IMR-90 (cell line): ENCODE measurements at regions not wholly inside any gene's neighbourhood (a gene's known extent, or its start where the extent isn't known, plus 50 kb on each side); places are given as distances from the start of the nearest gene placed in this dataset.
A peak's percentile ranks its signal among the peaks of the same experiment; 100 is the strongest.

ENCODE experiments used
- ATAC-seq: fragments of 200-7000 bp; cut with Tn5 transposase; 2 replicates; pipeline ENCODE4 v1.9.1; 2020; ENCODE audit warnings: low read depth, mild to moderate bottlenecking, moderate library complexity
- BruUV-seq: library from RNA; stranded (reverse); fragments of 400-500 nt; replicated peaks from 2 replicates; lab custom pipeline; 2021; lab: Mats Ljungman, UMichigan
- CTCF ChIA-PET: fragments of 300-600 bp; formaldehyde crosslinking; extraction: SDS; loops from one replicate; lab custom pipeline; 2021; ENCODE audit warnings: antibody characterized with exemption; lab: Yijun Ruan, JAX
- POLR2A ChIA-PET: fragments of 300-600 bp; sonication (Branson Sonifier 250); formaldehyde crosslinking; loops from one replicate; lab custom pipeline; 2022; ENCODE audit warnings: antibody characterized with exemption; ENCODE audit not compliant: unreplicated experiment; lab: Charles Lee
- DNase-seq: peaks from one replicate; pipeline ENCODE4 v3.0.0; 2013
- H2AFZ ChIP-seq: replicated peaks from 2 replicates; pipeline ENCODE3; 2013; ENCODE audit warnings: low read length, mild to moderate bottlenecking; ENCODE audit not compliant: poor library complexity
- H2AK5ac ChIP-seq: 2 replicates; pipeline ENCODE4 v1.6.1; 2013; ENCODE audit warnings: low read depth, low read length, inconsistent platforms
- H2AK9ac ChIP-seq: replicated peaks from 2 replicates; pipeline ENCODE3; 2013; ENCODE audit warnings: mild to moderate bottlenecking, low read depth, low read length, moderate library complexity; ENCODE audit not compliant: poor library complexity
- H2BK120ac ChIP-seq: 2 replicates; pipeline ENCODE4 v1.6.1; 2013; ENCODE audit warnings: low read depth, low read length, inconsistent platforms
- H2BK15ac ChIP-seq: 3 replicates; pipeline ENCODE4 v1.6.1; 2013; ENCODE audit warnings: low read depth, low read length, inconsistent platforms
- H2BK20ac ChIP-seq: 2 replicates; pipeline ENCODE4 v1.6.1; 2013; ENCODE audit warnings: low read depth, mild to moderate bottlenecking, inconsistent platforms, low read length, moderate library complexity
- H2BK5ac ChIP-seq: 2 replicates; pipeline ENCODE4 v1.6.1; 2013; ENCODE audit warnings: mild to moderate bottlenecking, low read depth, low read length, inconsistent platforms; ENCODE audit not compliant: poor library complexity, severe bottlenecking
- H3K14ac ChIP-seq: replicated peaks from 2 replicates; pipeline ENCODE4 v1.6.1; 2013; ENCODE audit warnings: low read depth, low read length, inconsistent platforms
- H3K18ac ChIP-seq: 2 replicates; pipeline ENCODE4 v1.6.1; 2013; ENCODE audit warnings: low read depth, low read length, control low read depth
- H3K23ac ChIP-seq: 2 replicates; pipeline ENCODE4 v1.6.1; 2013; ENCODE audit warnings: low read depth, low read length, inconsistent platforms
- H3K27ac ChIP-seq: 2 replicates; pipeline ENCODE4 v1.5.1; 2013; ENCODE audit warnings: mild to moderate bottlenecking, control low read depth, low read length; ENCODE audit not compliant: insufficient read depth
- H3K27me3 ChIP-seq: 2 replicates; pipeline ENCODE4 v1.6.1; 2013; ENCODE audit warnings: low read length; ENCODE audit not compliant: control insufficient read depth, insufficient read depth
- H3K36me3 ChIP-seq: 2 replicates; pipeline ENCODE4 v1.6.1; 2013; ENCODE audit warnings: low read length, mixed read lengths; ENCODE audit not compliant: control insufficient read depth, insufficient read depth
- H3K4ac ChIP-seq: 2 replicates; pipeline ENCODE4 v1.6.1; 2013; ENCODE audit warnings: low read depth, low read length, inconsistent platforms
- H3K4me1 ChIP-seq: 2 replicates; pipeline ENCODE4 v1.6.1; 2013; ENCODE audit warnings: low read length, mixed read lengths; ENCODE audit not compliant: control insufficient read depth, insufficient read depth
- H3K4me2 ChIP-seq: 2 replicates; pipeline ENCODE4 v1.6.1; 2013; ENCODE audit warnings: low read depth, mild to moderate bottlenecking, control low read depth, low read length, moderate library complexity
- H3K4me3 ChIP-seq: 2 replicates; pipeline ENCODE4 v1.5.1; 2013; ENCODE audit warnings: low read depth, mild to moderate bottlenecking, control low read depth, low read length, moderate library complexity; ENCODE audit not compliant: insufficient read depth
- H3K56ac ChIP-seq: 2 replicates; pipeline ENCODE4 v1.6.1; 2013; ENCODE audit warnings: low read length, inconsistent platforms; ENCODE audit not compliant: insufficient read depth; ENCODE audit errors: extremely low read depth
- H3K79me1 ChIP-seq, 2 experiments: 2 replicates each; pipeline ENCODE4 v1.6.1; 2013; ENCODE audit warnings: low read length in 2 of 2, inconsistent platforms in 1 of 2, low read depth in 1 of 2
- H3K9ac ChIP-seq: 2 replicates; pipeline ENCODE4 v1.6.1; 2013; ENCODE audit warnings: low read depth, low read length, control low read depth
- H3K9me1 ChIP-seq: 2 replicates; pipeline ENCODE4 v1.6.1; 2013; ENCODE audit warnings: low read length, inconsistent platforms; ENCODE audit not compliant: insufficient read depth
- H3K9me3 ChIP-seq: 2 replicates; pipeline ENCODE4 v1.6.1; 2013; ENCODE audit warnings: low read length; ENCODE audit not compliant: control insufficient read depth, insufficient read depth
- H4K20me1 ChIP-seq: 2 replicates; pipeline ENCODE4 v1.6.1; 2013; ENCODE audit warnings: low read length, inconsistent platforms; ENCODE audit not compliant: insufficient read depth
- H4K5ac ChIP-seq: 2 replicates; pipeline ENCODE4 v1.6.1; 2013; ENCODE audit warnings: mild to moderate bottlenecking, low read depth, low read length, control low read depth
- H4K8ac ChIP-seq, 2 experiments: 2 replicates each; pipeline ENCODE4 v1.6.1; 2013; ENCODE audit warnings: low read depth in 2 of 2, low read length in 2 of 2, control low read depth in 1 of 2, inconsistent platforms in 1 of 2
- H4K91ac ChIP-seq: 2 replicates; pipeline ENCODE4 v1.6.1; 2013; ENCODE audit warnings: low read depth, low read length, inconsistent platforms; ENCODE audit not compliant: insufficient read depth
- CEBPB ChIP-seq: IDR thresholded peaks from 2 replicates; pipeline ENCODE4 v1.6.1; 2012; ENCODE audit warnings: low read depth, low read length, improper control_type of control experiment
- ELK1 ChIP-seq: fragments of 150-350 bp; IDR thresholded peaks from 2 replicates; pipeline ENCODE4 v1.6.1; 2016; ENCODE audit warnings: low read depth, mild to moderate bottlenecking, low read length, moderate library complexity, borderline replicate concordance
- FOS ChIP-seq: fragments of 150-350 bp; IDR thresholded peaks from 2 replicates; pipeline ENCODE4 v1.6.1; 2016; ENCODE audit warnings: low read depth, low read length
- MXI1 ChIP-seq: IDR thresholded peaks from 2 replicates; pipeline ENCODE4 v1.6.1; 2012; ENCODE audit warnings: low read depth, mild to moderate bottlenecking, low read length, moderate library complexity, borderline replicate concordance
- NFE2L2 ChIP-seq: fragments of 150-350 bp; IDR thresholded peaks from 2 replicates; pipeline ENCODE4 v1.6.1; 2016; ENCODE audit warnings: low read depth, mild to moderate bottlenecking, low read length
- POLR2A ChIP-seq: IDR thresholded peaks from 2 replicates; pipeline ENCODE4 v1.6.1; 2012; ENCODE audit warnings: mild to moderate bottlenecking, low read depth, low read length
- RCOR1 ChIP-seq: IDR thresholded peaks from 2 replicates; pipeline ENCODE4 v1.6.1; 2012; ENCODE audit warnings: mild to moderate bottlenecking, low read length, improper control_type of control experiment; ENCODE audit not compliant: insufficient replicate concordance
- WGBS, 2 experiments: methylation state at CpG; one replicate each; pipeline versions ENCODE4 v1.1.5 to v1.1.7; 2013; ENCODE audit warnings: missing lambda C conversion rate in 2 of 2; ENCODE audit not compliant: insufficient read length in 1 of 2; ENCODE audit errors: extremely low coverage in 2 of 2; 5-methylcytosine and 5-hydroxymethylcytosine counted together
- dilution Hi-C: fragments of 300-500 bp; cut with HindIII; formaldehyde crosslinking; loops from one replicate; pipeline ENCODE4 v1.14.3; 2018; ENCODE audit warnings: low sequenced_read_pairs; ENCODE audit not compliant: unreplicated experiment
- in situ Hi-C: fragments of 300-500 bp; cut with MboI; formaldehyde crosslinking; loops from 3 replicates; pipeline ENCODE4 v1.14.3; 2019; ENCODE audit warnings: low sequenced_read_pairs, inconsistent platforms, mixed read lengths
- intact Hi-C: fragments of 100-400 bp; cut with micrococcal nuclease; formaldehyde crosslinking; loops from 2 replicates; pipeline ENCODE4 v1.10.0; 2022
- TF ChIP-seq, protein P1 (sequence below): fragments of 150-350 bp; IDR thresholded peaks from 2 replicates; pipeline ENCODE4 v1.6.1; 2017; ENCODE audit warnings: mild to moderate bottlenecking, antibody characterized with exemption, low read length, low read depth

DNA sequence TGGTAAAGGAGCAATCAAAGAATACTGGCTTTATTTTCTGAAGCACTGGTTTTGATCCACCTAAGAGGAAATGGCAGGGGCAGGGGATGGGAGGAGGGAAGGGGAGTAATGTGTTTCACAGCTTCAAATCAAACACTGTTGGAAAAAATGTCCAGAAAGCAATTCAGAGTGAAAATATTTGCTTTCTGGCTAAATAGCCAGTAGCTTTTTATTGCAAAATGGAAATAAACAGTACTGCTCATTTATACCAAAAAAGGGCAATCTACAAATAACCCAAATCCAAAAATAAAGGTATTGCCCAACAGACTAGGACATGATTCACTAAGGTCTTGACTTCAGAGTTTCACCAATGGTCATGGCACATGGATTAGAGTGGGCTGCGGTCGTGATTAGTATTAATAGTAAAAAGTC, 279.3 kb upstream of the THBS1 start:
- Histone ChIP-seq H3K4me1 (peaks cover 24% of the 10 kb centered on the region), H2BK120ac (peak overlapping the region; percentile 100), H3K9me1 (peaks cover 12% of the 10 kb centered on the region), H3K36me3 (no peaks in the 10 kb centered on the region), H3K9ac (peak overlapping the region; percentile 59; the same call in 1 of the 2 replicates), H3K14ac (peak overlapping the region; percentile 99), H2AFZ (no peak overlapping the region), H3K79me1 (peaks cover 0 to 12% of the 10 kb centered on the region in 2 experiments; a peak in 1 of 4 replicates), H3K18ac (peak overlapping the region; percentile 98), H3K4ac (peak overlapping the region; percentile 99), H4K8ac (peak overlapping the region; percentile 67 to 97), H2AK9ac (no peak overlapping the region), H4K5ac (peak overlapping the region; percentile 94), H2AK5ac (peak overlapping the region; percentile 99), H2BK15ac (peak overlapping the region; percentile 98), H2BK5ac (peak overlapping the region; percentile 100), H3K4me2 (peak overlapping the region; percentile 16; the same call in 1 of the 2 replicates), H3K9me3 (no peaks in the 10 kb centered on the region), H3K27ac (peak overlapping the region; percentile 96), H2BK20ac (peak overlapping the region; percentile 99), H3K4me3 (no peak overlapping the region), H3K27me3 (no peaks in the 10 kb centered on the region), H4K91ac (peak overlapping the region; percentile 93), H3K23ac (peak overlapping the region; percentile 98), H4K20me1 (no peaks in the 10 kb centered on the region), H3K56ac (peak overlapping the region; percentile 69)
- DNase-seq, result peak; percentile 77
- no TSS peak for BruUV-seq
- in situ Hi-C loops (loop anchor here (5.0 to 25.0 kb wide), 4 partner anchors 129 to 589 kb away; no protein-coding TSS in a partner anchor), dilution Hi-C loops (no loop called here), intact Hi-C loops (loop anchor here (5.0 to 10.0 kb wide), 4 partner anchors 69 to 594 kb away; no protein-coding TSS in a partner anchor)
- ChIA-PET POLR2A (interaction anchor here (0.6 to 1.5 kb wide), 2 partner anchors 279 to 621 kb away, joined by 3 to 4 read pairs; no protein-coding TSS in a partner anchor), CTCF (interaction anchor here (1.1 kb wide), 1 partner anchor 126 kb away, joined by 3 read pairs; no protein-coding TSS in a partner anchor)
- no CpG with 5 or more reads among the region's 2 CpGs for WGBS, 2 experiments
- peak; percentile 7; the same call in 1 of the 2 replicates for ATAC-seq
- TF ChIP-seq MXI1 (no peak), FOS (peak; percentile 59; the same call in 1 of the 2 replicates), NFE2L2 (no peak), CEBPB (peak; percentile 97), RCOR1 (no peak), POLR2A (no peak), ELK1 (no peak)
- TF ChIP-seq, protein P1, sequence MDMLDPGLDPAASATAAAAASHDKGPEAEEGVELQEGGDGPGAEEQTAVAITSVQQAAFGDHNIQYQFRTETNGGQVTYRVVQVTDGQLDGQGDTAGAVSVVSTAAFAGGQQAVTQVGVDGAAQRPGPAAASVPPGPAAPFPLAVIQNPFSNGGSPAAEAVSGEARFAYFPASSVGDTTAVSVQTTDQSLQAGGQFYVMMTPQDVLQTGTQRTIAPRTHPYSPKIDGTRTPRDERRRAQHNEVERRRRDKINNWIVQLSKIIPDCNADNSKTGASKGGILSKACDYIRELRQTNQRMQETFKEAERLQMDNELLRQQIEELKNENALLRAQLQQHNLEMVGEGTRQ, result no peak
